HS-5 (cell line): ENCODE measurements at regions not wholly inside any gene's neighbourhood (a gene's known extent, or its start where the extent isn't known, plus 50 kb on each side); places are given as distances from the start of the nearest gene placed in this dataset.
A peak's percentile ranks its signal among the peaks of the same experiment; 100 is the strongest.
"Not testable (repeated sequence)": the region's sequence is repeated elsewhere in the genome, so short reads cannot be mapped to it uniquely, and the experiment has no call there.

Experiments used
- DNase-seq: peaks from one replicate; pipeline ENCODE4 v3.0.0-alpha.2; 2012; ENCODE audit warnings: low read depth

DNA sequence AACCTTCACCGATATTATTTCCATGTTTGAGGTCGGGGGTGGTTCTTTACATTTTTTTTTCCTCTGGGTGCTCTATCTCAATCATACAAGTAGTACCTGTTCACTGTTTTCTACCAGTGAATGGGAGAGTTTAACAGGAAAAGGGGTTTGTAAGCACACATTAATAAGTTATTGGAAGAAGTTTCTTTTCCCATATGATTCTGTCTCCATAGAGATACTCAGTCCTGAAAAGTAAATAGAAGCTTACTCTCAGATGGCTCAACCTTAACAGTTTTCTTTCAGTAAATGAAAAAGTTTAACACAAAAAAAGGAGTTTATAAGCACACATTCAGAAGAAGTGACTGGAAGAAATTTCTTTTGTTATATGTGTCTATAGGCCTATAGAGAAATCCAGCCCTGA lies 995.6 kb upstream of the SLC39A10 start:
- no peak for DNase-seq

GRCh38 chr2:194639057-194639456 lies 1018.0 kb upstream of the SLC39A10 start:
- DNase-seq: not testable (repeated sequence)

DNA sequence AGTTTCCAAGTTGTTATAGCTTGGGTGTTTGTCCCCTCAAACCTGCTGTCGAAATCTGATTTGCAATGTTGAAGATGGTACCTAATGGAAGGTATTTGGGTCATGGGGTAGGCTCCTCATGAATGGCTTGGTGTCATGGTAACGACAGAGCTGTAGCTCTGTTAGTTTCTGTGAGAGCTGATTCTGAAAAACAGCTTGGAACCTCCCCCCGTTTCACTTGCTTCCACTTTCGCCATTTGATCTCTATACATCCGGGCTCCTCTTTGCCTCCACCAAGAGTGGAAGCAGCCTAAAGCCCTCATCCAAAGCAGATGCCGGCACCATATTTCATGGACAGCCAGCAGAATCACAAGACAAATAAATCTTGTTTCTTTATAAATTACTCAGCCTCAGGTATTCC lies 1035.1 kb upstream of the SLC39A10 start:
- no peak for DNase-seq

- DNase-seq: peak; percentile 5
Measured at GRCh38 chr2:194619366-194619765, 1037.7 kb upstream of the SLC39A10 start.

DNA sequence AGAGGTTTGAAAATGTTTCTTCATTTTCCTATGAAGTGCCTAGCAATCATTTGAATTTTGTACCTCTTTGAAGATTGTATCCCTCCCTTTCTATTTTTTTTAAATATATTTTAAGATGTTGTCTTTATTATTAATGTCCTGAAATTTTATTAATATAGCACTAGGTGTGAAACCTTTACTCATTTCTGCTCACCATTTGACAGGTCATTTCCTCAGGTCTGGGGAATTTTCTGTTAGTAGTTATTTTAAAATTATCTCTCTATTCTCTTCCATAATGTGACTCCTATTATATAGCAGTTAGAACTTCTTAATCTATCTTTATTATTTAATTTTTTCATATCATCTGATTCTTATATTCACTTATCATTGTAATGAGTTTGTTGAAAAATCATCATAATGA lies 1038.6 kb upstream of the SLC39A10 start:
- no peak for DNase-seq

DNA sequence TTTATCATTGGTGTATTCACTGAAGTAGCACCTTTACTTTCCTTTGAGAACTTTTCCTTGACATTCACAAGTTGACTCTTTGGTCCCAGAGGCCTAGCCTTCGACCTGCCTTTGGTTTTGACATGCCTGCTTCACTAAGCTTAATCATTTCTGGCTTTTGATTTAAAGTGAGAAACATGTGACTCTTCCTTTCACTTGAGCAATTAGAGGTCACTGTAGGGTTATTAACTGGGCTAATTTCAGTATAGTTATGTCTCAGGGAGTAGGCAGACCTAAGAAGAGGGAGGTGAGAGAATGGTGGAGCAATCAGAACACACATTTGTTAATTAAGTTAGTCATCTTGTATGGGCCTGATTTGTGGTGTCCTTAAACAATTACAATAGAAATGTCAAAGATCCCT lies 1040.7 kb upstream of the SLC39A10 start:
- DNase-seq: no peak

DNA sequence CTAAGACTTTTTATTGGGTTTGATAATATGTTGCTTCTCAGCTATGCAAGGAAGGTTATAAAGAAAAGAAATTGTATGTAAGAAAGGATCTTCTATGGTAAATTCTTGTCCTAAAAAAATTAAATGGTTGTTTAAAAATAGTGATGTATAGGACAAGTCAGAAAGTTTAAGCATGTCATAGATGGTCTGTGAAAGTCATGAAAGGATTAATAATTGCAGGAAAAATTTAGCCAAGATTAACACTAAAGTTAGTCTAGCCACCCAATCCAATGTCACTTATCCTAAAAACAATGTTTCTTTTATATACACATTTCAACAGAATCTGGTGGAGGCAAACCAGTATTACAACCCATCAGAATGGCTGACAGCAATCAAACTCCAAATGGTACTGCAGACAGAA lies 1046.7 kb upstream of the SLC39A10 start:
- DNase-seq: no peak

DNA sequence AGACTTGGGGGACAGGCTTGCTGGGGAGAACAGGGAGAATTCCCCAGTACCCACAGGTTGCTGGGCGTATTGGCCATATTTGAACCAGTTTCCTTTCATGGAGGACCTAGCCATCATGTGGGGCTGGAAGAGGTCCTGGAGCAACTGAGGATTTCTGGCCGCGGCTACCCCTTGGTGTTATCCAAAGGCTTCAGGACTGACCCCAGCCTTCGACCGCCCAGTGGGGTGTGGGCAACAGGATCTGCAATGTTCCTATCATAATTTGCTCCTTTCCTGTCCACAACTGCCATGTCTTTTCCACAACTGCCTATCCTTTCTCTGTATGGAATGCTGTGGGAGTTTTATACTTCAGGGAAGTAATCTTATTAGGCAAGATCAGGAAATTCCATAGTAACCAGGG lies 1053.6 kb upstream of the SLC39A10 start:
- DNase-seq: no peak

GRCh38 chr2:194602750-194603149 lies 1054.3 kb upstream of the SLC39A10 start:
- no peak for DNase-seq

GRCh38 chr2:194591192-194591591 lies 1065.8 kb upstream of the SLC39A10 start:
- no peak for DNase-seq

GRCh38 chr2:194587739-194588270 lies 1069.2 kb upstream of the SLC39A10 start:
- no peak for DNase-seq

GRCh38 chr2:194567661-194568017 lies 1089.4 kb upstream of the SLC39A10 start:
- no peak for DNase-seq

DNA sequence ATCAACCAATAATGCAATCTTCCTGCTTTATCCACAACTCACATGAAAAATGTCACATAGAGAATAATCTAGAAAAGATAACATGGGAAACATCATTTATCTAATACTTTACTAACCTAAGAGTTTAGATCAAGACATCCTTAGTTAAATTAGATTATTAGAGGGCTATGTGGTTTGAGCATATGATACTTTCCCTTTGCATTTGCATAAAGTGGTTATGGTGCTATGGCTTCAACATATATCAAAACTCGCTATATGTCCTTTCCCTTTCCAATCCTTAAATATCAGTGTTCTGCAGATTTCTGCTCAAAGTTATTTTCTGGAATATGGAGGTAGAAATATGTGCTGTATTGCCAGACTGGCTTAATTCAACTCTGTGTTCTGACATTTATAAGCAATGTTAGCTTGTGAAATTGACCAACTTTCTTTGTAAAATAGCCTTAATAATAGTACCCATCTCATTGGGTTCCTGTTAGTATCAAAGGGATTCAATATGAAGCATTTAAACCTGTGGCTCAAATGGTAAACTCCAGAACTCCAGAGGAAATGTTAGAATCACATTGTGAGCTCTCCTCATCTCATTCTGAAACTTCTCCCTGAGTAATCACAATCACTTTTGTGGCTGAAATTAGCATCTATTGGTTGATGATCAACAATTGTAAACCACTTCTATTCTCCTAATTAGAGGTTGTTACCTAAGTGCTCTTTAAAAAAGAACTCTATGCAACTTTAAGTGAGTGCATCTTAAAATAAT lies 1089.9 kb upstream of the SLC39A10 start:
- no peak for DNase-seq

GRCh38 chr2:194564422-194564821 lies 1092.6 kb upstream of the SLC39A10 start:
- no peak for DNase-seq

GRCh38 chr2:194562329-194562728 lies 1094.7 kb upstream of the SLC39A10 start:
- no peak for DNase-seq

- DNase-seq: no peak
Measured at GRCh38 chr2:194559964-194560363, 1097.1 kb upstream of the SLC39A10 start.

DNA sequence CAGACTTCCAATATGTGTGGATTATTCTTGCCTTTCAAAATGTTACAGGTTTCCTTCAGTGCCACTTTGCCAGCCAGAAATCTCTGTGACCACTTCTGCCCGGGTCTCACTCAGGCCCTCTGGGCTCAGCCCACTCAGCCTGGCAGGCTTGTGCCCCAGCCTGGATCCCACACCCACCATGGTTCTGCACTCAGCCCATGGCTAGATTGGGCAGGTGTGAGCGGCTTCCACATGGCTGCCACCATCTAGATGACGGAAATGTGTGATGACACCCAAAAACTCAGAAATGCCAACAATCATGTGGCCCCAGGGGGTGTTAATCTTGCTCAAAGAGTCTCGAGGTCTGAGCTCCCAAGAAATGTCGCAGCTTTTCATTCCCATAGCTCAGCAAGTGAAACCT lies 1097.5 kb upstream of the SLC39A10 start:
- no peak for DNase-seq

- DNase-seq: no peak
Measured at GRCh38 chr2:194557993-194558392, 1099.0 kb upstream of the SLC39A10 start.

DNA sequence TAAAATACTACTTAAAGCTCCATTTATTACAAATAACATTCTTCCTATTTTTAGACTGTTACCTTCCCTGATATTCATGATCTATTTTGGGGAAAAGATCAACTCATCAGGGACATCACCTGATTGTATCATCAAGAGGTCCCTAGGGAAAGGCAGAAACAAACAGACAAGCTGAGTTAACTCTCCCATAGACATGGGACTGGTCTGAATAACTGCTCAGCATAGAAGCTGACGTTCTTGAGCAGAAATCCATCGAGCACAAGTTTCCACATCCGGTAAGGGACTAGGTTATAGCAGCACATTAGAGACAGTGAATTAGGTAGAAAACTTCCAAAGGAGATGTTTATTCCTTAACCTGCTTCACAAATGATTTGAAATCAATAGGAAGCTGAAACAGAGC lies 1100.4 kb upstream of the SLC39A10 start:
- no peak for DNase-seq

GRCh38 chr2:194553980-194554379 lies 1103.0 kb upstream of the SLC39A10 start:
- DNase-seq: no peak

- DNase-seq: no peak
Measured at GRCh38 chr2:194550702-194551101, 1106.3 kb upstream of the SLC39A10 start.

DNA sequence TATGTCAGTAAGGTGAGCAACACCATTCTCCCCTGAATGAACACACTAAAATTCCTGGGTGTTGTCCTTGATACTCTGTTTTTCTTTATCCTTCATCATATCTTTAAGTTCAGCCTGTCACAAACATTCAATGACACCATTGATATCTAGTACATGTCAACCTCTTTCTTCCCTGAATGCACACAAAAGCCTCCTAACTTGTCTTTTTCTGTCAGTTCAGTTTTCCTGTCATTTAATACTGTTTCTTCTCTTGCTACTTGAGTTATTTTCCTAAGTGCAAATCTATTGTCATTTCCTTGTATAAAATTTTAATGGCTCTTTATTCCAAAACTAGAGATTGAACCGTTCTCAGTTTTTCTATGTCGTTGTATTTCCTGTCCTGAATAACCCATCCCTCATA lies 1107.6 kb upstream of the SLC39A10 start:
- DNase-seq: no peak

GRCh38 chr2:194545978-194546377 lies 1111.0 kb upstream of the SLC39A10 start:
- peak; percentile 6 for DNase-seq

- no peak for DNase-seq
Measured at GRCh38 chr2:194539425-194539824, 1117.6 kb upstream of the SLC39A10 start.
